HG03108 (cell line): ENCODE measurements at regions not wholly inside any gene's neighbourhood (a gene's known extent, or its start where the extent isn't known, plus 50 kb on each side); places are given as distances from the start of the nearest gene placed in this dataset.
"Not testable (repeated sequence)": the region's sequence is repeated elsewhere in the genome, so short reads cannot be mapped to it uniquely, and the experiment has no call there.

Experiments used
- ATAC-seq: cut with Tn5 transposase; IDR thresholded peaks from one replicate; pipeline ENCODE4 v1.9.1; 2021; ENCODE audit warnings: moderate library complexity; ENCODE audit not compliant: unreplicated experiment

GRCh38 chr1:170369417-170369816 is 162.5 kb upstream of the GORAB start:
- ATAC-seq, result no peak

- ATAC-seq, result no peak
Measured at GRCh38 chr1:170370087-170370486, 161.9 kb upstream of the GORAB start.

GRCh38 chr1:170375082-170375723 is 156.8 kb upstream of the GORAB start:
- no peak for ATAC-seq

- no peak for ATAC-seq
Measured at GRCh38 chr1:170376801-170377385, 155.1 kb upstream of the GORAB start.

GRCh38 chr1:170377440-170377839 is 154.5 kb upstream of the GORAB start:
- ATAC-seq, result peak; percentile 87

- no peak for ATAC-seq
Measured at GRCh38 chr1:170377896-170378634, 153.9 kb upstream of the GORAB start.

- no peak for ATAC-seq
Measured at GRCh38 chr1:170385750-170386149, 146.2 kb upstream of the GORAB start.

GRCh38 chr1:170388489-170388888 is 143.5 kb upstream of the GORAB start:
- no peak for ATAC-seq

- ATAC-seq, result no peak
Measured at GRCh38 chr1:170395149-170395548, 136.8 kb upstream of the GORAB start.

- no peak for ATAC-seq
Measured at GRCh38 chr1:170397061-170397460, 134.9 kb upstream of the GORAB start.

GRCh38 chr1:170402476-170403311 is 129.3 kb upstream of the GORAB start:
- no peak for ATAC-seq

- no peak for ATAC-seq
Measured at GRCh38 chr1:170407138-170407537, 124.8 kb upstream of the GORAB start.

GRCh38 chr1:170407581-170407980 is 124.4 kb upstream of the GORAB start:
- no peak for ATAC-seq

GRCh38 chr1:170410401-170411166 is 121.4 kb upstream of the GORAB start:
- no peak for ATAC-seq

- no peak for ATAC-seq
Measured at GRCh38 chr1:170414989-170415709, 116.8 kb upstream of the GORAB start.

GRCh38 chr1:170415710-170416372 is 116.1 kb upstream of the GORAB start:
- ATAC-seq, result no peak

- no peak for ATAC-seq
Measured at GRCh38 chr1:170424346-170424745, 107.6 kb upstream of the GORAB start.

- no peak for ATAC-seq
Measured at GRCh38 chr1:170426596-170426995, 105.4 kb upstream of the GORAB start.

GRCh38 chr1:170427002-170427401 is 105.0 kb upstream of the GORAB start:
- ATAC-seq, result not testable (repeated sequence)
